ENCODE measurements at regions not wholly inside any gene's neighbourhood (a gene's known extent, or its start where the extent isn't known, plus 50 kb on each side); places are given as distances from the start of the nearest gene placed in this dataset.

DNA sequence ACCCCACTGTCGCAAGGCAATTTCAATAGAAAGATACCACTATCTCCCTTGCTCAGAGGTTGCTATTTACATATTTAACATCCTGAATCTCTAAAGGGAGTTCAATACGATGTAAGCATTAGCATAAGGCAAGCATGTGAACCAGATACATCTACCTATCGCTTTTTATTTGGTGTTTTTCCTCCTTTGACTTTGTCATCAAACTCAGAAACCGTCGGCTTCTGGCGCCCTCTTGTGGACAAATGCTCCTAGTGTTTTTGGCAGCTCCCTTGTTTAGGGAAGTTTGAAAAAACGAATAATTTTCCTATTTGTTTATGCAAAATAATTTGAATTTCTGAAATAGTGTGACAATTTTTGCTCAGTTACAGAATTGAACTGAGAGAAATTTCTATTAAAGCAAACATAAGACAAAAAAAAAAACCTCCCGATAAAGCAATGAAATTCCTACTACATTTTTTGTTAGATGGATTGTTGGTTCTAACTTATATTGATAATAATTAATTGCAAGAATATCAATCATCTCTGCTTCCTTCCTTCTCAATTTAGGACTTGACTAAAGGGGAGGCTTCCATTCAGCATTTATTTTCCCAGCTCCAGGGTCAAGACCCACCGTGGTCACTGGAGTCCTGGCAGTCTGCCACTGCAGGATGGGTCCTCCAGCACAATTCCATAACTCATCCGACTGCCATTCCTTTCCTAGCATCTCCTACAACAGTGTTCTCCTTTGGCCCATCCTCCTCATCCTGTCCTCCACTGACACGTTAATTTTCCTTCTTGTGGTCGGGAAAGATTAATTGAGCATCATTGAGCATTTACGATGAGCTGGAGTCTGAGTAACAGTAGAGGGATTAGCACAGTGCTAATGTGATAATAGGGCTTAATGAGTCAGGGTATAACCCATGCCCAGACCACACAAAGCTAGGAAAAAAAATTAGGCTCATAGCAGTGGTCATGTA is 131.8 kb upstream of the CHD1 start:
- Histone ChIP-seq H3K4me3 (ENCODE audit: low read length) (no peak overlapping the region), H3K36me3 (ENCODE audit: control insufficient read depth, insufficient read depth, low read length) (no peaks in the 10 kb centered on the region), H3K9ac (ENCODE audit: extremely low read depth, low read length, poor library complexity, severe bottlenecking) (no peak overlapping the region), H3K9me3 (ENCODE audit: control insufficient read depth, low read length) (no peaks in the 10 kb centered on the region), H3K4me1 (ENCODE audit: control insufficient read depth, insufficient read depth, low read length) (peaks cover 15% of the 10 kb centered on the region), H3K27ac (ENCODE audit: low read depth, low read length) (no peak overlapping the region), H3K27me3 (ENCODE audit: control insufficient read depth, insufficient read depth, low read length, poor library complexity, severe bottlenecking) (no peaks in the 10 kb centered on the region)
- Mint-ChIP-seq H3K4me3 (no peak overlapping the region), H3K27ac (no peak overlapping the region), H3K4me1 (peaks cover 7% of the 10 kb centered on the region), H3K9me3 (no peaks in the 10 kb centered on the region), H3K27me3 (ENCODE audit: insufficient read depth) (peaks cover 2% of the 10 kb centered on the region), H3K36me3 (ENCODE audit: low read depth) (no peaks in the 10 kb centered on the region)
- peak; percentile 97 for TF ChIP-seq CTCF (conservative IDR thresholded peaks at IDR 0.05)
- DNase-seq: peak; percentile 93
- WGBS, 2 experiments (ENCODE audit: insufficient coverage in 1 of 2, insufficient read length in 1 of 2): 45 to 53% methylated on average over 5 to 12 of the region's 13 CpGs

DNA sequence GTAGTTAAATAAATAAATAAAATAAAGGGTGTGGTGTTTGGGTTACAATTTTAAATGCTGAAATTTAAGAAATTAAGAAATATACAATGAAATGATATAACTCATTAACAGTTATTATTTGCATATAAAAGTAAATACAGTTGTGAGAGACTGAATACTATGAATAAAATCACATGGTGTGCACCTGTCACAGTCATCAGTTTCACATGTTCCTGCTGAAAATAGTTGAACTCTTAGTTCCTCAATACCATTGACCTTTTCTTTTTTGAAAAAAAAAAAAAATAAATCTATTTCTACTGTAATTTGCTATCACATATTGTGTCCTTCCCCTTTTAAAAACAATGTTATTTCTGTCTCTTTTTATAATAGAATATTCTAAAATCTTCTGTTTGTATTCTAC is 130.9 kb upstream of the CHD1 start:
- no peaks in the 10 kb centered on the region for H3K9me3 ChIP-seq (ENCODE audit: control insufficient read depth, low read length)
- Mint-ChIP-seq H3K27ac (no peak overlapping the region), H3K27me3 (ENCODE audit: insufficient read depth) (peaks cover 2% of the 10 kb centered on the region), H3K4me3 (no peak overlapping the region), H3K36me3 (ENCODE audit: low read depth) (no peaks in the 10 kb centered on the region), H3K9me3 (no peaks in the 10 kb centered on the region), H3K4me1 (peaks cover 7% of the 10 kb centered on the region)
- H3K4me1 ChIP-seq (ENCODE audit: control insufficient read depth, insufficient read depth, low read length): peaks cover 15% of the 10 kb centered on the region
- no peak overlapping the region for H3K4me3 ChIP-seq (ENCODE audit: low read length)
- H3K9ac ChIP-seq (ENCODE audit: extremely low read depth, low read length, poor library complexity, severe bottlenecking): no peak overlapping the region
- H3K36me3 ChIP-seq (ENCODE audit: control insufficient read depth, insufficient read depth, low read length): no peaks in the 10 kb centered on the region
- H3K27ac ChIP-seq (ENCODE audit: low read depth, low read length): no peak overlapping the region
- no peaks in the 10 kb centered on the region for H3K27me3 ChIP-seq (ENCODE audit: control insufficient read depth, insufficient read depth, low read length, poor library complexity, severe bottlenecking)
- no peak for TF ChIP-seq CTCF (conservative IDR thresholded peaks at IDR 0.05)
- no peak for DNase-seq

DNA sequence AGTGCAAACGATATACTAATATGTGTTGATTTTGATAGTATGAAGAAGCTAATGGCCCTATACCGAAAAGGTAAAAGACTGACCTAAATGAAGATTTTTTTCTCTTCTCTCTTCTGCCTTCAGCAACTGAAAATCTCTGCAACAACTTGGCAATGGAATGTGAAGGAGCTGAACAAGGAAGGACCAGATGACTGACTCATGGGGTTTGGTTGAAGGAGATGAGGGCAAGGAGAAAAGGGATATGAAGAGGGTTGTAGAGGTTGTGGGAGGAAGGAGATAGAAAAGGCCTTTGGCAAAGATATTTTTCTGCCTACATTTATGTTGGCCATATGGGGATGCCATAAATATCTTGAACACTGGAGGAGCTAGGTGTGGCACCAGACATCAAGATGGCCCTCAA is 129.7 kb upstream of the CHD1 start:
- Mint-ChIP-seq H3K9me3 (no peaks in the 10 kb centered on the region), H3K36me3 (ENCODE audit: low read depth) (no peaks in the 10 kb centered on the region), H3K4me3 (no peak overlapping the region), H3K27me3 (ENCODE audit: insufficient read depth) (peaks cover 2% of the 10 kb centered on the region), H3K4me1 (peaks cover 7% of the 10 kb centered on the region), H3K27ac (no peak overlapping the region)
- H3K27me3 ChIP-seq (ENCODE audit: control insufficient read depth, insufficient read depth, low read length, poor library complexity, severe bottlenecking): no peaks in the 10 kb centered on the region
- TF ChIP-seq CTCF (conservative IDR thresholded peaks at IDR 0.05): no peak
- H3K27ac ChIP-seq (ENCODE audit: low read depth, low read length): no peak overlapping the region
- no peak overlapping the region for H3K9ac ChIP-seq (ENCODE audit: extremely low read depth, low read length, poor library complexity, severe bottlenecking)
- H3K9me3 ChIP-seq (ENCODE audit: control insufficient read depth, low read length): no peaks in the 10 kb centered on the region
- no peak overlapping the region for H3K4me3 ChIP-seq (ENCODE audit: low read length)
- no peaks in the 10 kb centered on the region for H3K36me3 ChIP-seq (ENCODE audit: control insufficient read depth, insufficient read depth, low read length)
- 94% methylated on average over 2 of the region's 2 CpGs; no CpG with 5 or more reads in 1 of the 2 experiments for WGBS, 2 experiments (ENCODE audit: insufficient coverage in 1 of 2, insufficient read length in 1 of 2)
- DNase-seq: no peak
- H3K4me1 ChIP-seq (ENCODE audit: control insufficient read depth, insufficient read depth, low read length): peaks cover 15% of the 10 kb centered on the region

Measured in endodermal cell (in vitro differentiated cells).